ENCODE measurements at regions not wholly inside any gene's neighbourhood (a gene's known extent, or its start where the extent isn't known, plus 50 kb on each side); places are given as distances from the start of the nearest gene placed in this dataset.
A peak's percentile ranks its signal among the peaks of the same experiment; 100 is the strongest.

- no peak overlapping the region for H3K9ac ChIP-seq (ENCODE audit: low read length)
- no peaks in the 10 kb centered on the region for H3K36me3 ChIP-seq (ENCODE audit: low read length)
- no peaks in the 10 kb centered on the region for H4K20me1 ChIP-seq (ENCODE audit: low read depth, low read length)
- no peaks in the 10 kb centered on the region for H3K27me3 ChIP-seq (ENCODE audit: low read length)
- no peak overlapping the region for H3K4me3 ChIP-seq (ENCODE audit: insufficient read depth, low read length, poor library complexity, severe bottlenecking)
- H3K4me2 ChIP-seq (ENCODE audit: low read depth, low read length, poor library complexity, severe bottlenecking), result peak overlapping the region; percentile 18
- no peaks in the 10 kb centered on the region for H3F3A ChIP-seq (ENCODE audit: insufficient read depth)
- H3K9me2 ChIP-seq (replicated peaks; ENCODE audit: insufficient read depth, low read length), result no peaks in the 10 kb centered on the region
- H3K9me3 ChIP-seq (ENCODE audit: insufficient read depth, low read length), result no peaks in the 10 kb centered on the region
- H2AFZ ChIP-seq (ENCODE audit: low read depth, low read length, severe bottlenecking), result no peak overlapping the region
- TF ChIP-seq EZH2phosphoT487 (conservative IDR thresholded peaks at IDR 0.05; ENCODE audit: low read length), result no peak
- TF ChIP-seq CTCF (IDR thresholded peaks at IDR 0.05; ENCODE audit: insufficient read depth, low read length, poor library complexity, severe bottlenecking), result peak; percentile 66
- H3K79me2 ChIP-seq (ENCODE audit: insufficient read depth, low read length), result no peaks in the 10 kb centered on the region
- no peak overlapping the region for H3K27ac ChIP-seq (ENCODE audit: low read depth, low read length)
These were observed 82.9 kb upstream of the STXBP6 start for GRCh38 chr14:25132732-25133422.

- Histone ChIP-seq H3K9me2 (replicated peaks; ENCODE audit: insufficient read depth, low read length) (no peaks in the 10 kb centered on the region), H3K9ac (ENCODE audit: low read length) (no peak overlapping the region), H3K36me3 (ENCODE audit: low read length) (no peaks in the 10 kb centered on the region), H3K9me3 (ENCODE audit: insufficient read depth, low read length) (no peaks in the 10 kb centered on the region), H3K27me3 (ENCODE audit: low read length) (no peaks in the 10 kb centered on the region), H3K79me2 (ENCODE audit: insufficient read depth, low read length) (no peaks in the 10 kb centered on the region), H3F3A (ENCODE audit: insufficient read depth) (no peaks in the 10 kb centered on the region), H3K4me3 (ENCODE audit: insufficient read depth, low read length, poor library complexity, severe bottlenecking) (no peak overlapping the region), H3K27ac (ENCODE audit: low read depth, low read length) (no peak overlapping the region), H4K20me1 (ENCODE audit: low read depth, low read length) (no peaks in the 10 kb centered on the region), H3K4me2 (ENCODE audit: low read depth, low read length, poor library complexity, severe bottlenecking) (no peak overlapping the region), H2AFZ (ENCODE audit: low read depth, low read length, severe bottlenecking) (no peak overlapping the region)
- TF ChIP-seq EZH2phosphoT487 (conservative IDR thresholded peaks at IDR 0.05; ENCODE audit: low read length) (no peak), CTCF (IDR thresholded peaks at IDR 0.05; ENCODE audit: insufficient read depth, low read length, poor library complexity, severe bottlenecking) (no peak)
These were observed 82.1 kb upstream of the STXBP6 start for GRCh38 chr14:25132094-25132493.

- Histone ChIP-seq H3K9me3 (ENCODE audit: insufficient read depth, low read length) (no peaks in the 10 kb centered on the region), H3K27me3 (ENCODE audit: low read length) (no peaks in the 10 kb centered on the region), H3K36me3 (ENCODE audit: low read length) (no peaks in the 10 kb centered on the region), H3K79me2 (ENCODE audit: insufficient read depth, low read length) (no peaks in the 10 kb centered on the region), H3F3A (ENCODE audit: insufficient read depth) (no peaks in the 10 kb centered on the region), H2AFZ (ENCODE audit: low read depth, low read length, severe bottlenecking) (no peak overlapping the region), H3K27ac (ENCODE audit: low read depth, low read length) (no peak overlapping the region), H3K9ac (ENCODE audit: low read length) (no peak overlapping the region), H4K20me1 (ENCODE audit: low read depth, low read length) (no peaks in the 10 kb centered on the region), H3K4me3 (ENCODE audit: insufficient read depth, low read length, poor library complexity, severe bottlenecking) (no peak overlapping the region), H3K9me2 (replicated peaks; ENCODE audit: insufficient read depth, low read length) (no peaks in the 10 kb centered on the region), H3K4me2 (ENCODE audit: low read depth, low read length, poor library complexity, severe bottlenecking) (no peak overlapping the region)
- TF ChIP-seq CTCF (IDR thresholded peaks at IDR 0.05; ENCODE audit: insufficient read depth, low read length, poor library complexity, severe bottlenecking) (no peak), EZH2phosphoT487 (conservative IDR thresholded peaks at IDR 0.05; ENCODE audit: low read length) (no peak)
These were observed 72.9 kb upstream of the STXBP6 start for GRCh38 chr14:25122843-25123242.
